ENCODE measurements at regions not wholly inside any gene's neighbourhood (a gene's known extent, or its start where the extent isn't known, plus 50 kb on each side); places are given as distances from the start of the nearest gene placed in this dataset.

DNA sequence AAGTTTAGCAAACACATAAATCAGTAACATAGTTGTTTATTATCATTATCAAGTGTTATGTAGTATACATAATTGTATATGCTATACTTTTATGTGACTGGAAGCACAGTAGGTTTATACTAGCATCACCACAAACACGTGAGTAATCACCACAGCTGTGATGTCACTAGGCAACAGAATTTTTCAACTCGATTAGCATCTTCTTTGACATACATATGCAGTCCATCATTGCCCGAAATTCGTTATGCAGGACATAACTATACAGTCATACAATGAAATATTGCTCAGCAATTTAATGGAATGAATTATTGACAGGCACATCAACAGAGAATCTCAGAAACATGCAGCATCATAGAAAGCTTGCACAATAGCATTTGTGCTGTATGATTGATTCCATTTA is 77.7 kb downstream of the LSM5 start:
- no peaks in the 10 kb centered on the region for H3K27me3 ChIP-seq
- TF ChIP-seq POLR2A (IDR thresholded peaks at IDR 0.05): no peak
- TF ChIP-seq, protein P1, sequence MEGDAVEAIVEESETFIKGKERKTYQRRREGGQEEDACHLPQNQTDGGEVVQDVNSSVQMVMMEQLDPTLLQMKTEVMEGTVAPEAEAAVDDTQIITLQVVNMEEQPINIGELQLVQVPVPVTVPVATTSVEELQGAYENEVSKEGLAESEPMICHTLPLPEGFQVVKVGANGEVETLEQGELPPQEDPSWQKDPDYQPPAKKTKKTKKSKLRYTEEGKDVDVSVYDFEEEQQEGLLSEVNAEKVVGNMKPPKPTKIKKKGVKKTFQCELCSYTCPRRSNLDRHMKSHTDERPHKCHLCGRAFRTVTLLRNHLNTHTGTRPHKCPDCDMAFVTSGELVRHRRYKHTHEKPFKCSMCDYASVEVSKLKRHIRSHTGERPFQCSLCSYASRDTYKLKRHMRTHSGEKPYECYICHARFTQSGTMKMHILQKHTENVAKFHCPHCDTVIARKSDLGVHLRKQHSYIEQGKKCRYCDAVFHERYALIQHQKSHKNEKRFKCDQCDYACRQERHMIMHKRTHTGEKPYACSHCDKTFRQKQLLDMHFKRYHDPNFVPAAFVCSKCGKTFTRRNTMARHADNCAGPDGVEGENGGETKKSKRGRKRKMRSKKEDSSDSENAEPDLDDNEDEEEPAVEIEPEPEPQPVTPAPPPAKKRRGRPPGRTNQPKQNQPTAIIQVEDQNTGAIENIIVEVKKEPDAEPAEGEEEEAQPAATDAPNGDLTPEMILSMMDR (IDR thresholded peaks at IDR 0.05 in 4 of 5, conservative IDR thresholded peaks at IDR 0.05 in 1 of 5): no peak
- H3K4me3 ChIP-seq: no peak overlapping the region
- H3K9me3 ChIP-seq: no peaks in the 10 kb centered on the region
- ATAC-seq (no peak), DNase-seq (no peak)
- no peaks in the 10 kb centered on the region for H3K36me3 ChIP-seq
- no peaks in the 10 kb centered on the region for H3K4me1 ChIP-seq
- H3K27ac ChIP-seq: no peak overlapping the region
- intact Hi-C loops (cut with DNase I; ENCODE audit: low total_unique reads): no loop called here
- in situ Hi-C loops (cut with MboI; ENCODE audit: low sequenced_read_pairs in 4 of 4): no loop called here

DNA sequence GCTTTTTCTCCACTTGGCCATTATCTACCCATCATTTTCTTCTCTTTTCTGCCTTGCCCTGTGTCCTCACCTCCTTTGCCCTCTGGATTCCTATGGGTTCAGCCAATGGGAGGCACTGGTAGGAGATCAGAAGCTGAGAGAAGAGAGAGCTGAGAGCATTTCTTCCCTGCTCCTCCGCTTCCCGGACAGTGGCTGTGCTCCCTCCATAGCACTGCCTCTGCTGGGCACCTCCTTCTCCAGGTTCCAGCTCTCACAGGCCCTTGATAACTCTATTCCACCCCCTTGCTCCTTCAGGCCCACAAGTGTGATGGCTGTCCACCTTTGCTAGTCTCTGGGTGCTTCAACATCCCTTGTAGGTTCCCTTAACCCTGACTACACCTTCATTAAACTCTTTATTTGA is 79.6 kb downstream of the LSM5 start:
- Histone ChIP-seq H3K27ac (no peak overlapping the region), H3K4me3 (no peak overlapping the region), H3K36me3 (no peaks in the 10 kb centered on the region), H3K9me3 (no peaks in the 10 kb centered on the region), H3K4me1 (no peaks in the 10 kb centered on the region), H3K27me3 (no peaks in the 10 kb centered on the region)
- TF ChIP-seq, protein P1 (IDR thresholded peaks at IDR 0.05 in 4 of 5, conservative IDR thresholded peaks at IDR 0.05 in 1 of 5): no peak
- TF ChIP-seq POLR2A (IDR thresholded peaks at IDR 0.05): no peak
- intact Hi-C loops (cut with DNase I; ENCODE audit: low total_unique reads): no loop called here
- ATAC-seq (no peak), DNase-seq (no peak)
- in situ Hi-C loops (cut with MboI; ENCODE audit: low sequenced_read_pairs in 4 of 4): no loop called here

DNA sequence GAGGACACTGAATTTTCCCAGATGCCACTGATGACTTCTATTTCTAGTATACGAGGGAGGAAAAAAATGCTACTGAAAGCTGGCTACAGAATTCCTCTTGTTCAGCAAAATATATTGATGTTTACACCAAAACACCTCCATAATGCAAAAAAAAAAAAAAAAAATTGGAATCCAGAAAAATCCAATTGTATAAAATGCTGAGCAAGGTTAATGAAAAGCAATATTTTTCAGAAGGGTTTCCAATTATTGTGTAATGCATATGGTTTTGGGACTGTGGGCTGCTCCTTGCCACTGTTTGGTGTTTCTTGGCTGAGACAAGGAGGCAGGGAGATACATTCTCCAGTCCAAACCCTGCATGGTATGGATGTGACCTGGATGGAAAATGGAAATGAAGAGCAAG is 83.8 kb downstream of the LSM5 start:
- ATAC-seq (no peak), DNase-seq (no peak)
- Histone ChIP-seq H3K36me3 (no peaks in the 10 kb centered on the region), H3K9me3 (no peaks in the 10 kb centered on the region), H3K4me1 (no peaks in the 10 kb centered on the region), H3K4me3 (no peak overlapping the region), H3K27me3 (no peaks in the 10 kb centered on the region), H3K27ac (no peak overlapping the region)
- in situ Hi-C loops (cut with MboI; ENCODE audit: low sequenced_read_pairs in 4 of 4): no loop called here
- TF ChIP-seq, protein P1 (IDR thresholded peaks at IDR 0.05 in 4 of 5, conservative IDR thresholded peaks at IDR 0.05 in 1 of 5): no peak
- intact Hi-C loops (cut with DNase I; ENCODE audit: low total_unique reads): no loop called here

DNA sequence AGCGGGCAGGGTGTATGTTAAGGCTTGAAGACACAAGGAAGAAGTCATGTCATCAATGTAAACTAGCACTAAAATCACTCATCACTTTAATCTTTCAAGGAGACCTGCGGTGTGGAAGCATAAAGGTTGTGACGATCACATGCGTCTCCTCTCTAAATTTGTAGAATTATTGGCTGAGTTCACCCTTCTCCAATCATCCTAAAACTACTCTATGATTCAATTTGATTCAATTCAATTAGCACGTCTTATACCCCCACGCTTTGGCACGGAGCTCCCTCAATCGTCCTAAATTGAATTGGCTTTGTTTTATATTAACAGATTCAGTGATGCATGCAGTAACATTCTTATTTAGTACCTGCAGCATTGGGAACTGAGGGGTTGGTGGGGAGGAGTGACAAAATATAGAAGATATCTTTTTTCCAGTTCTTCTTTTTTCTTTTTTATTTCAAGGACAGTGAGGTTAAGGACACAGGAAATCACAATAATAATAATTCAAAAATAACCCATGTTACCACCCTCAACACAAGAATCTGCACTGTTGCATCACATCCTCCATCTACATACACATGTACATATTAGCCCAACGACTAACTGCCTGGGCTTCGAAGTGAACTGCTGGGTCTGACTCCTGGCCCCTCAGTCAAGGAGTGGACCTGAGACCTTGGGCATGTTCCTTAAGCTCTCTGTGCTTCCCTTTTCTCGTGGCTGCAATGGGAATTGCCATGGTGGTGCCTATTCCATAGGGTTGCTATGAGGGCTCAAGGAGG is 86.5 kb downstream of the LSM5 start:
- ATAC-seq: no peak
- DNase-seq: no peak
- Histone ChIP-seq H3K36me3 (no peaks in the 10 kb centered on the region), H3K9me3 (no peaks in the 10 kb centered on the region), H3K4me3 (no peak overlapping the region), H3K4me1 (no peaks in the 10 kb centered on the region), H3K27me3 (no peaks in the 10 kb centered on the region), H3K27ac (no peak overlapping the region)
- TF ChIP-seq, protein P1 (IDR thresholded peaks at IDR 0.05 in 4 of 5, conservative IDR thresholded peaks at IDR 0.05 in 1 of 5): no peak
- TF ChIP-seq POLR2A (IDR thresholded peaks at IDR 0.05): no peak
- intact Hi-C loops (cut with DNase I; ENCODE audit: low total_unique reads) (no loop called here), in situ Hi-C loops (cut with MboI; ENCODE audit: low sequenced_read_pairs in 4 of 4) (no loop called here)

DNA sequence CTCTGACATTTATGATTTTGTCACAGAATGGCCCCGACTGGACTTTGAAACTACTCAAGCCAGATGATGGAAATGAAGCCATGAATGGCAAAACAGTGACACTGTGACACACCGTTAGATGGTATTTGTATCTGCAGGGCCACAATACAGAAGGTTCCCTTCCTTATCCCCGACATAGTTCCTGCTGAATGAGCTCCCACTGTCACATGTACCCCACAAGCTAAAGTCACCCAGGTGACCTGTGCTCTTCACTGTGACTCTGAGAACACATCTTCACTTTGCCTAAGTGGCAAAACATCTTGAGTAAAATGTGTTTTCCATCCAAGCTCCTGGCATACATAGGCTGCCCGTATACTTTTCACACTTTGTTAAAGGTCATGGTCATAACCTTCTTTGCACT is 89.5 kb downstream of the LSM5 start:
- TF ChIP-seq, protein P1 (IDR thresholded peaks at IDR 0.05 in 4 of 5, conservative IDR thresholded peaks at IDR 0.05 in 1 of 5): no peak
- TF ChIP-seq POLR2A (IDR thresholded peaks at IDR 0.05): no peak
- Histone ChIP-seq H3K4me1 (no peaks in the 10 kb centered on the region), H3K36me3 (no peaks in the 10 kb centered on the region), H3K27ac (no peak overlapping the region), H3K4me3 (no peak overlapping the region), H3K9me3 (no peaks in the 10 kb centered on the region), H3K27me3 (no peaks in the 10 kb centered on the region)
- in situ Hi-C loops (cut with MboI; ENCODE audit: low sequenced_read_pairs in 4 of 4): no loop called here
- DNase-seq: no peak
- intact Hi-C loops (cut with DNase I; ENCODE audit: low total_unique reads): no loop called here
- ATAC-seq: no peak

All from gastrocnemius medialis (tissue), 4 donors.